ACC112 (cell line): ENCODE measurements at regions not wholly inside any gene's neighbourhood (a gene's known extent, or its start where the extent isn't known, plus 50 kb on each side); places are given as distances from the start of the nearest gene placed in this dataset.

ENCODE experiments used
- H2AFZ ChIP-seq: fragments of 200-600 bp; sonication (generic); one replicate; pipeline ENCODE4 v1.6.0; 2017; ENCODE audit warnings: antibody characterized with exemption, low read length; ENCODE audit not compliant: unreplicated experiment
- H3K27ac ChIP-seq: fragments of 200-600 bp; sonication (generic); 2 replicates; pipeline ENCODE4 v1.5.1; 2014; ENCODE audit warnings: low read depth, mild to moderate bottlenecking, antibody characterized with exemption, low read length, moderate library complexity
- H3K27me3 ChIP-seq: fragments of 200-600 bp; sonication (generic); 2 replicates; pipeline ENCODE4 v1.6.1; 2014; ENCODE audit warnings: mild to moderate bottlenecking, antibody characterized with exemption, low read length, moderate library complexity, mixed read lengths; ENCODE audit not compliant: insufficient read depth
- H3K36me3 ChIP-seq: fragments of 200-600 bp; sonication (generic); 2 replicates; pipeline ENCODE4 v1.6.1; 2016; ENCODE audit warnings: mild to moderate bottlenecking, antibody characterized with exemption, low read length, moderate library complexity, mixed read lengths; ENCODE audit not compliant: insufficient read depth
- H3K4me1 ChIP-seq: fragments of 200-600 bp; sonication (generic); one replicate; pipeline ENCODE4 v1.6.1; 2016; ENCODE audit warnings: low read length, mixed read lengths; ENCODE audit not compliant: insufficient read depth, unreplicated experiment, control insufficient read depth
- H3K4me3 ChIP-seq: fragments of 200-600 bp; sonication (generic); 2 replicates; pipeline ENCODE4 v1.5.1; 2014; ENCODE audit warnings: mild to moderate bottlenecking, low read depth, low read length
- H3K79me2 ChIP-seq: fragments of 200-600 bp; sonication (generic); one replicate; pipeline ENCODE4 v1.6.0; 2016; ENCODE audit warnings: low read length; ENCODE audit not compliant: control insufficient read depth, unreplicated experiment, insufficient read depth

DNA sequence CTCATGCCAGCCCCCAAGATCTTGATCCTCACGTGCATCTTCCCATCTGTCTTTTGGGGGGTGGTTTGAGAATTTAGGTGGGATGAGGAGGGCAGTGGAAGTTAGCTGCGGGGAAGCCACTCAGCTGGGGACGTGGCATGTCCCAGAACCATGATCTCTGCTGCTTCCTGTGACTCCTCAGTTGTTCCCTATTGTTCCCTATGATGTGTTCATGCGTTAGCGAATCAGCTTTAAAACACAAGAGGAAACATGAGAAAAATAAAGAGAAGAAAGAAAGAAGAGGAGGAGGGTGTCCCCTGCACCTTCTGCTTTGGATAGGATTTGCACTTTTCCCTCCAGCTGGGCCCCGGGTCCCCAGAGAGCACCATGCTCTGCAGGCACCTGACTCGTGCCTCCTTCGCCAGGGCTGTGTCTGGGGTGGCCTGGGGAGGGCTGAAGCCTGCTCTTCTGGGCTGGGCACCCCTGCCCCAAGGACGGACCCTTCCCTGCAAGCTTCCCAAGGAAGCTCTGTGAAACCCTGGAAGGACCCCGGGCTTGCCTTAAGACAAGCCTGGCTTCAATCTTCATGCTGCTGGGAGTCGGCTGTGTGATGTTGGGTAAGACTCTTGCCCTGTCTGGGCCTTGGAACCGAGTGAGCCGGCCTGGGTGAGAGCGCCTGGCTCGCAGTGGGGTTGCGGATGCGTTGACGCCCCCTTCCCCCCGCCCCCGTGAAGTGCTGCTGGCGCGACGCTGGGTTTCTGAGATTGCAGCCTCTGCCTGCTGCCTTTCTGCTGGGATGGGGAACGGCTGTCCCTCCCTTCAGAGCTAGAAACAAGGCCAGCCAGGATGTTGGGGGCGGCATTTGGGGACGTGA lies 62.8 kb upstream of the CIBAR2 start:
- H3K27me3 ChIP-seq = no peaks in the 10 kb centered on the region
- peak overlapping the region; percentile 24 for H2AFZ ChIP-seq
- no peaks in the 10 kb centered on the region for H3K36me3 ChIP-seq
- H3K27ac ChIP-seq = peak overlapping the region; percentile 82
- peak overlapping the region; percentile 87 for H3K4me3 ChIP-seq
- H3K79me2 ChIP-seq = peaks cover 79% of the 10 kb centered on the region
- peaks cover 54% of the 10 kb centered on the region for H3K4me1 ChIP-seq

DNA sequence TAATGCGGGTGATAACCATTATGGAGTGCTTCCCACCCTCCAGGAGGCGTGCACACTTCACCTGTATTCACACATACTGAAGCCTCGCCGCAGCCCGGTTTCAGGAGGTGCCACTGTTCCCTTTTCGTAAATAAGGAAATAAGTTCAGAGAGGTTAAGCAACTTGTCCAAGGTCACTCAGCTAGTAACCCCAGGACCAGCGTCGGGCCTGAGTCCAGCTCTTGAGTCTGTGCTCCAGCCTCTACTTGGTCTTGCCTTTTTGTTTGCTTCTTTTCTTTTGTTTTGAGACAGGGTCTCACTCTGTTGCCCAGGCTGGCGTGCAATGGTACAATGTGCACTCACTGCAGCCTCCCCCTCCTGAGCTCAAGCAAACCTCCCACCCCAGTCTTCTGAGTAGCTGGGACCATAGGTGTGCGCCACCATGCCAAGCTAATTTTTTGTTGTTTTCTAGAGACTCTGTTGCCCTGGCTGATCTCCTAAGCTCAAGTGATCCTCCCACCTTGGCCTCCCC lies 63.5 kb upstream of the CIBAR2 start:
- H3K27ac ChIP-seq = no peak overlapping the region
- no peak overlapping the region for H3K4me3 ChIP-seq
- H3K4me1 ChIP-seq = peaks cover 49% of the 10 kb centered on the region
- H3K79me2 ChIP-seq = peaks cover 84% of the 10 kb centered on the region
- no peaks in the 10 kb centered on the region for H3K36me3 ChIP-seq
- H3K27me3 ChIP-seq = no peaks in the 10 kb centered on the region
- no peak overlapping the region for H2AFZ ChIP-seq

DNA sequence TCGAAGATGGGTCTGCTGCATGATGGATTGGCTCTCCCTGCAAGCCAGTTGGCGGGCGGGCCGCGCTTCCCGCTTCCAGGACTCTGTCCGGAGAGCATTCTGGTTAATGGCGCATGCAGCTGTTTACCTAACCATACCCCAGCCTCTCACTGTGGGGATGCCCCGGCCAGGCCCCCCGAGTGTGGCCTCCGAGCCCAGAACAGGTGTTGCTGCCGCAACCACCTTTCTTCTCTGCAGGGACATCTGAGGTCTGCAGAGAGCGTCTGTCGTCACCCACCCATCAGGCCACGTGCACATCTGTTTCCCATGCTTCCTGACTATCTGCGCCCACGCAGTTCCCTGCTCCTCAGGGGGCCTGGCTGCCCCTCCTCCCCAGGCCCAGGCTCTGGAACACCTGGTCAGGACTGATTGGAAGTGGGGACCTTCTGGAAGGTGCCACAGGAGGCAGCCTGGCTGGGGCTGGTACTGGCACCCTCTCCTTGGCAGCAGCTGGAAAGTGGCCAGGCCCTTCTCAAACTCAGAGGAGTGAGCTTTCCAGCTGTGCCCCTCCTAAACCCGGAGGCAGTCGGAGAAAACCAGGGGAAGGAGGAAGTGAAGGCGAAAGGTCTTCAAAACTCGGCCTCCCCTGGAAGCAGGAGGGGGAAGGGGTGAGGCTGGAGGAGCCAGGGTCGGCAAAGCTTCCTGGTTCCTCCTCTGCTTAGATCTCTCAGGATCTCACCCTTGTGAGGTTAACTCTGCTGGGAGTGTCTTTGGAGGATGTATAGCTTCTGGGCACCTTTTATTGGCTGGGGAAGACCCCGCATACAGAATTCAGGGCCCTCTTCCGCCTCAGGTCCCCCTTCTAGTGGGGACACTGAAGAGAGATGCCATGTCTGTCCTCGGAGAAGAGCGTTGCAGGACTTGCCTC lies 64.5 kb upstream of the CIBAR2 start:
- no peak overlapping the region for H3K4me3 ChIP-seq
- peaks cover 39% of the 10 kb centered on the region for H3K4me1 ChIP-seq
- no peaks in the 10 kb centered on the region for H3K27me3 ChIP-seq
- H3K36me3 ChIP-seq = no peaks in the 10 kb centered on the region
- no peak overlapping the region for H2AFZ ChIP-seq
- H3K79me2 ChIP-seq = peaks cover 82% of the 10 kb centered on the region
- H3K27ac ChIP-seq = no peak overlapping the region

DNA sequence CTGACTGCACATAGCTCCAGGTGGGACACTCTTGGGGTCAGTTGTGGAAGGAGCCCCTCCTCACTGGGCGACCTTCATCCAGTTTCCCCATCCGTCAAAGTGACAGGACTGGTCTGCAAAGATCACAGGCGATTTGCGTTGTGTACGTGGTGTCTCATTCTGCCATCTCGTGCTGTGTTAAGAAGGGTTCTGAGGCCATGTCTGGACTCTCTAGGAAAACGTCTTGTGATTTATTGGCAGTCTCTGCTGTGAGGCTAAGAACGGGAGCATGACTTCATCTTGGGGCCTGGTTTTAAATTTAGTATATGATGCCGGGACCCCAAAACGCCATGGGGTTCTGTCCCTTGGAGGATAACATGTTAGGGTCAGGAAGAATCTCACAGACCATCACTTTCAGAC lies 65.2 kb upstream of the CIBAR2 start:
- peaks cover 33% of the 10 kb centered on the region for H3K4me1 ChIP-seq
- H3K27ac ChIP-seq = no peak overlapping the region
- H3K27me3 ChIP-seq = no peaks in the 10 kb centered on the region
- no peaks in the 10 kb centered on the region for H3K36me3 ChIP-seq
- H3K79me2 ChIP-seq = peaks cover 76% of the 10 kb centered on the region
- H2AFZ ChIP-seq = no peak overlapping the region
- H3K4me3 ChIP-seq = no peak overlapping the region

DNA sequence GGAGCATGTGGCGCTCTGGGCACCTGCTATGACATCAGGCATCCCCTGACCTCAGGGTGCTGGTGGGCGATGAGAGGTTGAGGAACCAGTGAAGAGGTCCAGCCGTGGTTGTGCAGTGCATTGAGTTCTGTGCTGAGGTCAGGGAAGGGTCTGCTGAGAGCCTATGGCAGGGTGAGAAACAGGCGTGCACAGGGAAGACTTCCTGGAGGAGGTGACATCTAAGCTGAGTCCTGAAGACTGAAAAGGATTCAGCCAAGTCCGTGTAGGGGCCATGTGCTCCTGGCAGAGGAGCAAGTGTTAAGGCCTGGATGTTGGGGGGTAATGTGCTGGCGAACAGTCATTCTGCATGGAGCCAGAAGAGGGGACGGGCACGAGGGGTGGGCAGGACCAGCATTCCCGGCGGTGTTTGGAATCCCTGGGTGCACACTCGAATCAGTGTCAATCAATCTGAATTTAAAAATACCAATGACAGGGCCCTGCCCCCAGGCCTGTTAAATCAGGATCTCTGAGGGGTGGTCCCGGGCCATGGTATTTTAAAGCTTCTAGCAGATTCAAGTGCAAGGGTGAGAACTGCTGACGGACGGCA lies 65.8 kb upstream of the CIBAR2 start:
- Histone ChIP-seq H3K4me3 (no peak overlapping the region), H3K4me1 (peaks cover 26% of the 10 kb centered on the region), H3K36me3 (peaks cover 4% of the 10 kb centered on the region; the same call in 1 of the 2 replicates), H3K79me2 (peaks cover 75% of the 10 kb centered on the region), H2AFZ (no peak overlapping the region), H3K27me3 (no peaks in the 10 kb centered on the region), H3K27ac (no peak overlapping the region)

DNA sequence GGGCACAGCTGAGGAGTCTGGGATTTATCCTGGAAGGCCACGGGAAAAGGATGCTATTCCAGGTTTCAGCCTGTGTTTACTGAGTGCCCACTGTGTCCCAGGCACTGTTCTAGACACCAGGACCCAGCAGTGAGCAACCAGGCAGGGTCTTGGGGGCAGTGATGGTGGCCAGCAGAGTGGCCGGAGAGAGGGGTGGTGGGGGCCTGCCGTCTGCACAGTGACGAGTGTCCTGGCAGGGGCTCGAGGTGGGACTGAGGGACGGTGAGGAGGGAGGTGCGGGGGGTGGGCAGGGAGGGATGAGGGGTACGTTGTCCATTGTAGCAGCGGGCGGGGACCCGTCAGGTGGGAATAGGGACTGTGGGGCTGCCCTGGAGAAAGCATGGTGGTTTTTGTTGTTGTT lies 66.3 kb upstream of the CIBAR2 start:
- Histone ChIP-seq H3K4me3 (no peak overlapping the region), H3K27ac (no peak overlapping the region), H3K36me3 (peaks cover 9% of the 10 kb centered on the region), H3K27me3 (no peaks in the 10 kb centered on the region), H2AFZ (no peak overlapping the region), H3K79me2 (peaks cover 70% of the 10 kb centered on the region), H3K4me1 (peaks cover 22% of the 10 kb centered on the region)

DNA sequence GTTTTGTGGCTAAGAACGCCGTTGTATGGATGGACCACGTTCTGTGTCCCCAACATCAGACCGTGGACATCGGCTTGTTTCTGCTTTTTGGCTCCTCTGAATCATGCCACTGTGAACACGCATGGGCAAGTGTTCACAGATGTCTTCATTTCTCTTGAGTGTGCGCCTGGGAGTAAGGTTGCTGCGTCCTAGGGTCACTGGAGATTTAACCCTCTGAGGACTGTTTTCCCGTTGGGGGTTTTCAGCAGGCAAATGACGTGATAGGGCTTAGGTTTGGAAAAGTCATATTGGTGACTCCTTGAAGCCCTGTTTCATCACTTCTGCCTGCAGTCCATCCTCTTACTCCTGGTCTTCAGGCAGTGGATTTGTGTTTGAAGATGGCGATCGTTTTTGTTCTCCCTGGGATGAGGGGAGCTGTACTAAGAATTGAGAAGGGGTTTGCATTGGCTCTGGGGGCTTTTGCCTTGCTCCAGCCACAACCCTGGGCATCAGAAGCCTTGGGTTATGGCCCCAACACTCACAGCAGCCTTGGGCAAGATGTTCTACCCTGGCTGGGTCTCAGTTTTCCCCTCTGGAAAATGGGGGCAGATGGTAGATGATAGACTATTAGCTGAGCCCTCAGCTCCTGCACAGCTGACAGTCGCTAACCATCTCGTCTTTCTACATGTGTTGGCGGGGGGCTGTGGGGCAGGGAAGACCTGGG lies 67.2 kb upstream of the CIBAR2 start:
- Histone ChIP-seq H2AFZ (no peak overlapping the region), H3K27me3 (no peaks in the 10 kb centered on the region), H3K79me2 (peaks cover 65% of the 10 kb centered on the region), H3K27ac (no peak overlapping the region), H3K4me3 (no peak overlapping the region), H3K4me1 (peaks cover 13% of the 10 kb centered on the region), H3K36me3 (peaks cover 18% of the 10 kb centered on the region)

DNA sequence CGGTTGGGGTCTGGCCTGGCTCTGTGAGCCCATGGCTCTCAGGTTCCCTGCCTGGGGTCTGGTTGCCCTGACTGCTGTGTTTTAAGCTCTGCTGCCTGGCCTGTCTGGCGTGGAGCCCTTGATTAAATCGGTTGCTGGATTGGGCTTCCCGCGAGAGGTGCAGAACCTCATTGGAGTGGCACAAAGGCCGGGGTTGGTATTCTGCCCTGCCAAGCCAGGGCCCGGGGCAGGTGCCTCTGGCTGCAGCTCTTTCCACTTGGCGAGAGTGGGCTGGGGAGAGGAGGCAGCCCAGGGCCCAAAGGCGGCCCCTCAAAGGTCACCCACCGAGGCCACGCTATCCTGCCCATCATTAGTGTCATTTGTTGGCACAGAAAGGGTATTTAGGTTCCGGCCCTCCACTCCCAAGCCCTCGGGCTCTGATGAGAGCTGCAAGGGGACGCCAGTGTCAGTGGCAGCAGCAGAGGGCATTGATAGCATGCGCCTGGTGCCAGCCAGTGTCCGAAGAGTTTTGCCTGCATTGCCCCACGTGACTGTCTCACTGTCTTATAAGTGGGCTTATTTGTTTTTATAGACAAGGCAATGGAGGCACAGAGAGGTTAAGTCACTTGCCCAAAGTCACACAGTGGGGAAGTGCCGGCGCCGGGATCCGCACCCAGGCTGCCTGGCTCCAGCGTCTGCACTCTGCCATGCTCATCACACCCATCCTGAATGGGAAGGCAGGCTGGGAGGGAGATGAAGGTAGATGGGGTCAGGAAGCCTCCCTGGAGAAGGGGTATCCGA lies 68.0 kb upstream of the CIBAR2 start:
- H3K4me1 ChIP-seq = peaks cover 5% of the 10 kb centered on the region
- no peaks in the 10 kb centered on the region for H3K27me3 ChIP-seq
- peaks cover 26% of the 10 kb centered on the region for H3K36me3 ChIP-seq
- no peak overlapping the region for H2AFZ ChIP-seq
- peaks cover 59% of the 10 kb centered on the region for H3K79me2 ChIP-seq
- H3K27ac ChIP-seq = no peak overlapping the region
- H3K4me3 ChIP-seq = no peak overlapping the region

DNA sequence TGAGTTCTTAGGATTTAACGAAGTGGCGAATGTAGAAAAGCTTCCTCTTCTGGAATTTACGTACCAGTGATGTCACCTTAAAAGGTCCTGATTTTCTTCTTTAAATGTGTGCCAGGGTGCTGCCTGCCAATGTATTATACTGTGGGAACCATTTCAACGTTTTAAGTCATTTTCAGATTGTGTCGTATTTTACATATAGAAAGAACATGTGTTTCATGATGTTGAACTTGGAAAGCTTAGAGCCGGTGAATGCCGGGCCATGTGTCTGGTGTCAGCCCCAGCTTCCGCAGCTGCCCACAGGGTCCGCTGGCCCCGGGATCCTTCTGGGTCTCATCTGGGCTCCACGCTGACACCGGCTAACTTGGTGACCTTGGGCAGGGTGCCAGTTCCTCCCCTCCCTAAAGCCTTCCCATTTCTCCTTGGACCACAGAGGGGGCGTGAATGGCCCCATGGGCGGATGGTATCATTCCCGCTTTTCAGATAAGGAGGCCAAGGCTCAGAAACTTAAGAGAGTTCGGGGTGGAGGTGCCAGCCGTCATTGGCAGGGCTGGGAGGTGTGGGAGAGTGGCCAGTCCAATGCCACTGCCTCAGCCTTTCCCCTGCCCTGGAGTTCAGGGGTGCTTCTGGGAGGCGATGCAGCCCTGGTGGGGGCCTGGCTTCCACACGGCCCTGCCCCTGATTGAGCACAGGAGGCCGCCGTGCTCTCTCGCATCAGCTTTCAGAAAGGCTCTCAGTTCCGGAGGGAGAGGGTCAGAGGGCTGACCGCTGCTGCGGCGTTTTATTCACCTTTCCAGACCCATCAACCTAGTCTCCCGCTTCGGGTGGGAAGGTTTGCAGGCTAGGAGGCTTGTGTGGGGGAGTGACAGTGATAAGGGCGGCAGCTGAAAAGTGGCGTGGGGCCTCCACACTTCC lies 68.8 kb upstream of the CIBAR2 start:
- Histone ChIP-seq H2AFZ (no peak overlapping the region), H3K4me3 (no peak overlapping the region), H3K79me2 (peaks cover 55% of the 10 kb centered on the region), H3K4me1 (no peaks in the 10 kb centered on the region), H3K27ac (no peak overlapping the region), H3K36me3 (peaks cover 32% of the 10 kb centered on the region), H3K27me3 (no peaks in the 10 kb centered on the region)
